Naive thymus-derived CD8-positive, alpha-beta T cell (primary cell): ENCODE measurements at regions not wholly inside any gene's neighbourhood (a gene's known extent, or its start where the extent isn't known, plus 50 kb on each side); places are given as distances from the start of the nearest gene placed in this dataset.

Experiments
- ATAC-seq, 2 donors: fragments of 150-1000 bp; cut with Tn5 transposase in 1 of 2; sonication (Bioruptor Pico), chemical (Tn5 transposase) in 1 of 2; 1 replicate in 1 of 2; 2 replicates in 1 of 2; pipeline ENCODE4 v1.10.0; 2021; ENCODE audit warnings: mild to moderate bottlenecking in 2 of 2, moderate library complexity in 2 of 2
- POLR2A ChIA-PET: fragments of 350-600 bp; sonication (Branson Sonifier 250); formaldehyde crosslinking; loops from one replicate; lab custom pipeline; 2021; ENCODE audit warnings: antibody characterized with exemption; lab: Charles Lee
- DNase-seq, 10 donors: peaks; one replicate each; pipeline versions ENCODE4 v3.0.0 to v3.0.0-alpha.2; 2020 to 2022
- H3K27ac Mint-ChIP-seq, 10 donors: one replicate each; pipeline ENCODE4 v1.8.0; 2020 to 2022; ENCODE audit warnings: mild to moderate bottlenecking in 10 of 10, mixed read lengths in 10 of 10, moderate library complexity in 4 of 10, inconsistent platforms in 1 of 10
- H3K27me3 Mint-ChIP-seq, 5 donors: one replicate each; pipeline ENCODE4 v1.8.0; 2021 to 2022; ENCODE audit warnings: mixed read lengths in 5 of 5
- H3K36me3 Mint-ChIP-seq, 3 donors: one replicate each; pipeline ENCODE4 v1.8.0; 2020 to 2022; ENCODE audit warnings: mixed read lengths in 3 of 3, mild to moderate bottlenecking in 2 of 3, inconsistent platforms in 1 of 3
- H3K4me1 Mint-ChIP-seq, 4 donors: one replicate each; pipeline ENCODE4 v1.8.0; 2021 to 2022; ENCODE audit warnings: mixed read lengths in 4 of 4
- H3K4me3 Mint-ChIP-seq, 10 donors: one replicate each; pipeline ENCODE4 v1.8.0; 2020 to 2022; ENCODE audit warnings: mild to moderate bottlenecking in 10 of 10, mixed read lengths in 10 of 10, moderate library complexity in 6 of 10, inconsistent platforms in 1 of 10
- H3K9me3 Mint-ChIP-seq, 9 donors: one replicate each; pipeline ENCODE4 v1.8.0; 2020 to 2022; ENCODE audit warnings: mixed read lengths in 9 of 9, mild to moderate bottlenecking in 3 of 9, inconsistent platforms in 1 of 9, moderate library complexity in 1 of 9

DNA sequence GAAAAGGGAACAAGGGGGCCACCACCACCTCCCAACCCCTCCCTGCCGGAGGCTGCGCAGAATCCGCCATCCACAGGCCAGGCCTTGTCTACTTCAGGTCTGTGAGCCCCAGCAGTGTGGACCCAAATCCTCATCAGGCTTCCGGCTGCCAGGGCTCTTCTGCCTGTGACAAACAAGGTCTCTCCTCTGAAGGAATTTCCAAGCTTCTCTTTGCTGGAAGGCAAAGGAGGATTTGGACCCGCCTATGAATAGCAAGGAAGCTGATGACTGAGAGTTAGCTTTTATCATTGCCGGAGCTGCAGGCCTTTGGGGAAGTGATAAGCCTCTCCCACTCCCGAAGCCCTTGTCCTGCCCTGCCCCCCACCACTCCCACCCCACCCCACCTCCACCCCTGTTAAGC is 93.7 kb upstream of the SH3BP4 start:
- no peak for ATAC-seq
- Mint-ChIP-seq H3K27ac (no peak overlapping the region), H3K27me3 (peaks cover 0 to 12% (median 2%) of the 10 kb centered on the region in 5 donors), H3K4me1 (no peaks in the 10 kb centered on the region), H3K9me3 (peaks cover 0 to 9% (median 2%) of the 10 kb centered on the region in 9 donors), H3K36me3 (peaks cover 0 to 4% (median 0%) of the 10 kb centered on the region in 3 donors), H3K4me3 (no peak overlapping the region)
- no peak for DNase-seq
- POLR2A ChIA-PET, result no interaction called here

DNA sequence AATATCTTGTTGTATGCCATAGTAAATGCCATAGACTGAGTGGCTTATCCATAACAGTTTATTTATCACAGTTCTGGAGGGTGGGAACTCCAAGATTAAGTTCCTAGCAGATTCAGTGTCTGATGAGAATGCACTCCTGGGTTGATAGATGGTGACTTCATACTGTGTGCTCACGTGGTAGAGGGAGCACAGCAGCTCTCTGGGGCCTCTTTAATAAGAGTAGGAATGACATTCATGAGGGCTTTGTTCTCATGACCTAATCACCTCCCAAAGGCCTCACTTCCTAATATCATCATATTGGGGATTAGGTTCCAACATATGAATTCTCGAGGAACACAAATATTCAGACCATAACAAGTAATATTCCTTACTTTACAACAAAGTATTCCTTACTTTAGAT is 98.1 kb upstream of the SH3BP4 start:
- peaks cover 0 to 4% (median 0%) of the 10 kb centered on the region in 3 donors for H3K36me3 Mint-ChIP-seq
- peaks cover 0 to 9% (median 2%) of the 10 kb centered on the region in 9 donors for H3K9me3 Mint-ChIP-seq
- POLR2A ChIA-PET, result no interaction called here
- ATAC-seq (no peak), DNase-seq (no peak)
- H3K4me3 Mint-ChIP-seq, result no peak overlapping the region
- H3K27me3 Mint-ChIP-seq, result peaks cover 2 to 18% (median 3%) of the 10 kb centered on the region in 5 donors
- no peak overlapping the region for H3K27ac Mint-ChIP-seq
- H3K4me1 Mint-ChIP-seq, result no peaks in the 10 kb centered on the region

DNA sequence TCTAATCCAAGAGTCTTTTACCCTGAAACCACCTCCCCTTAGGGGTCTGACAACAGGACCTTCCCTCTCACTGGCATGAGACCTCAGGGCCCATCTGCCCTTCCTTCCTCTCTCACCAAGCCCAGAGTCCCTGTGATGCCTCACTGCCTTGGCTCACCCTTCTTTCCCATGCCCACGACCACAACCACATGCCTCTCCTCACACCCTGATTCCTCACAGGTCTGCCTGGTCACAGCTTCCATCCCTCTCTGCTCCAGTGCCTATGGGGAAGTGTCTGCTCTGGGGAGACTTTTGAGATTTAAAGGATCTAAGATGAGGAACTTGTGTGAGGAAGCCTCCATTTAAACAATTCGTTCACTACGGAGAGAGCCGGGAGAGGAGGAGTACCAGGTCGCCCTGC is 98.9 kb upstream of the SH3BP4 start:
- Mint-ChIP-seq H3K9me3 (peaks cover 0 to 9% (median 2%) of the 10 kb centered on the region in 9 donors), H3K4me3 (no peak overlapping the region), H3K36me3 (peaks cover 0 to 4% (median 0%) of the 10 kb centered on the region in 3 donors), H3K27me3 (peaks cover 2 to 18% (median 4%) of the 10 kb centered on the region in 5 donors), H3K27ac (no peak overlapping the region), H3K4me1 (no peaks in the 10 kb centered on the region)
- ATAC-seq (no peak), DNase-seq (no peak)
- POLR2A ChIA-PET, result no interaction called here

DNA sequence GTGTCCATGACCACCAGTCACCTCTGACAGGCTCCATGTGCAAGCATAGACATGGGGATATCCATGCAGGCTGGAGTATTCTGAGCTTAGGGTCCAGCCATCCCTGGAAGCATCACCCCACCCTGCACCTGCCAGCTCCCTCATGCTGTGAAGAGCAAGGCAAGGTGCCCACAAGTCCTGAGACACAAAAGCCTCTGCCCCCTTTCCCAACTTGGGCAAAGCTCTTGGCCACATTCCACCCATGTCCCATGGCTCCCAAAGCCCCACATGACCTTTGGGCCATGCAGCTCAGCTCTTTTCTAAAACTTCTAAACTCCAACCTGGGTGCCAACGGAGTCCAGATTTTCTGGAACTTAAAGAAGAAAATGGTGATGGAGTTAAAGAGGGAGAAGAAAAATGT is 99.8 kb upstream of the SH3BP4 start:
- Mint-ChIP-seq H3K9me3 (peaks cover 0 to 9% (median 2%) of the 10 kb centered on the region in 9 donors), H3K4me1 (no peaks in the 10 kb centered on the region), H3K27ac (no peak overlapping the region), H3K4me3 (no peak overlapping the region), H3K27me3 (peaks cover 2 to 18% (median 6%) of the 10 kb centered on the region in 5 donors), H3K36me3 (peaks cover 0 to 4% (median 0%) of the 10 kb centered on the region in 3 donors)
- ATAC-seq (no peak), DNase-seq (no peak)
- POLR2A ChIA-PET, result no interaction called here

DNA sequence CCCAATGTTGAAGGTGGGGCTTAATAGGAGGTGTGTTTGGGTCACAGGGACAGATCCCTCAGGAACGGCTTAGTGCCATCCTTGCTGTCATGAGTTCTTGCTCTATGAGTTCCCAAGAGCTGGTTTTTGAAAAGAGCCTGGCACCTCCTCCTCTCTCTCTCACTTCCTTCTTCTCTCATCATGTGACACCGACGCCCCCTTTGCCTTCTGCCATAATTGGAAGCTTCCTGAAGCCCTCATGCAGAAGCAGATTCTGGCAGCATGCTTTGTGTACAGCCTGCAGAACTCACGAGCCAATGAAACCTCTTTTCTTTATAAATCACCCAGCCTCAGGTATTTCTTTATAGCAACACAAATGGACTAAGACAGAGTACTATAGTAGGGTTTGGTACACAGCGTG is 100.4 kb upstream of the SH3BP4 start:
- Mint-ChIP-seq H3K4me3 (no peak overlapping the region), H3K9me3 (peaks cover 0 to 9% (median 2%) of the 10 kb centered on the region in 9 donors), H3K36me3 (peaks cover 0 to 4% (median 0%) of the 10 kb centered on the region in 3 donors), H3K4me1 (no peaks in the 10 kb centered on the region), H3K27me3 (peaks cover 2 to 18% (median 6%) of the 10 kb centered on the region in 5 donors), H3K27ac (no peak overlapping the region)
- DNase-seq, result no peak
- no peak for ATAC-seq
- POLR2A ChIA-PET, result no interaction called here

DNA sequence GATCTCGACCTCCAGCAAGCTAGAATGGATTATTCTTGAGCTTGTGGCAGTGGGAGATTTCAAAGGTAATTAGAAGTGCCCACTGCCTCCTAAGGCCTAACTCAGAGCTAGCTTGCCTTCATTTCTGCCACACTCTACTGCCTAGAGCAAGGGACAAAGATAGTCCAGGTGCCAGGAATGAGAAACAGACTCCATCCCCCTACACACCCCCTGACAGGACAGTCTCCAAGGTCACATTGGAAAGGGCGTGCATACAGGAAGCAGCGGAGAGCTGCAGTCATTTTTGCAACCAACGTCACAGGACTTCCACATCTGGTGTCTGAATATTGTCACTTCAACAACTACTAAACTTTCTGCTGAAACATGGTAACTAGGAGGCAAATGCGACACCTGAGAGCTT is 101.0 kb upstream of the SH3BP4 start:
- no peaks in the 10 kb centered on the region for H3K4me1 Mint-ChIP-seq
- H3K36me3 Mint-ChIP-seq, result peaks cover 0 to 4% (median 0%) of the 10 kb centered on the region in 3 donors
- POLR2A ChIA-PET, result no interaction called here
- no peak for ATAC-seq
- no peak for DNase-seq
- H3K27me3 Mint-ChIP-seq, result peaks cover 2 to 18% (median 6%) of the 10 kb centered on the region in 5 donors
- H3K27ac Mint-ChIP-seq, result no peak overlapping the region
- peaks cover 0 to 6% (median 2%) of the 10 kb centered on the region in 9 donors for H3K9me3 Mint-ChIP-seq
- no peak overlapping the region for H3K4me3 Mint-ChIP-seq

DNA sequence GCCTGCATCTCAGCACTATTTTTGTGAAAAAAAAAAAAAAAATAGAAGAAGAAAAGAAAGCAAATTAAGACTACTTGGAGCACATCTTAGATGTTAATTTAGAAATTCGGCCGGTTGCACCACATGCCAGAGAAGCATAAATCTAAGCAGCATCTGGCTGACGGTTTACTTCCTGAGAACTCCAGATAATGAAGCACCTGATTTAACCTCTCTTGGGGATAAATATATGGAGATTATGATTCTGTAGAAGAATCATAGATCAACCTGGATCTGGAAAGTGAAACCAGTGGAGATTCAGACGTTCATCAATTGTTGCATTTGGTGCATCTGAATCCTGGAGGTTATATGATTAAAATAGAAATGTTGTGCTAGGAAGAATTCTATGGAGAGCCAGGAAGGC is 102.1 kb upstream of the SH3BP4 start:
- H3K27me3 Mint-ChIP-seq, result peaks cover 2 to 16% (median 6%) of the 10 kb centered on the region in 5 donors
- H3K4me3 Mint-ChIP-seq, result no peak overlapping the region
- H3K36me3 Mint-ChIP-seq, result no peaks in the 10 kb centered on the region
- H3K4me1 Mint-ChIP-seq, result no peaks in the 10 kb centered on the region
- H3K9me3 Mint-ChIP-seq, result no peaks in the 10 kb centered on the region
- no peak overlapping the region for H3K27ac Mint-ChIP-seq
- no peak for ATAC-seq
- no peak for DNase-seq
- POLR2A ChIA-PET, result no interaction called here

DNA sequence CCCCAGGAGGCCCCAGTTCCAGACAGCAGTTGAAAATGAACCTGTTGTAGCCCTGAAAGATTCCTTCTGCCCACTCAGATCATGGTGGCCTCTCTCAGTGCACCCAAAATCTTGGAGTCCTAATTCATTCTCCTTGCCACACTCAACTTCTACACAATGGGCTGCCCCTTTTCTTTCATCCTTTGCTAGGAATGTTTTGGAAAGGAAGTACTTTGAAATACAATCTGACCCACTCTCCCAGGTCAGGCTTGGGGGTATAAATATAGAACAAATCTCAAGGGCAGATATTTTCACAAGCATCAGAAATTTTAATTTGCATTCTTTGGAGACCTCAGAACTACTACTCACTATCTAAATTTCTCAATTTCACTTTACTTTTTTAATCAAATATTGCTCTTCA is 103.2 kb upstream of the SH3BP4 start:
- Mint-ChIP-seq H3K27me3 (peaks cover 0 to 16% (median 5%) of the 10 kb centered on the region in 5 donors), H3K36me3 (no peaks in the 10 kb centered on the region), H3K27ac (peak overlapping the region in 1 of 10 donors; percentile 63), H3K9me3 (no peaks in the 10 kb centered on the region), H3K4me3 (no peak overlapping the region), H3K4me1 (no peaks in the 10 kb centered on the region)
- ATAC-seq (no peak), DNase-seq (no peak)
- POLR2A ChIA-PET, result no interaction called here

DNA sequence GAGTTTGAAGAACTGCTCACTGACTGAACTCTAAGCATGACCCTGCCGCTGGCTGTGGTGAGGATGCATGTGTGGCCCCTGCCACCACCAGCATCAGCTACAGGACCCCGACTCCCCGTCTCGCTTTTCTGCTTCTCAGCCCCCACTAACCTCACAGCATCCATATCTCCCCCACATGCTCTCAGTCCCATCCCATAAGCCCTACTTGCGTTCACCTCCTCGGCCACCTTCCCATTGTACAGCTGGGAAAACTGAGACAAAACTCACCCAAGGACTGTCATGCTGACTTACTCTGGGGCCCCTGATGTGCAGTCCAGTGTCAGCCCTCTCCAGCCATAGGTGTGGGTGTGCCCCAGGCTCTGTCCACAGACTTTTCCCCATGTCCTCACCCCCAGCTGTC is 104.2 kb upstream of the SH3BP4 start:
- no peak overlapping the region for H3K4me3 Mint-ChIP-seq
- POLR2A ChIA-PET, result no interaction called here
- H3K27me3 Mint-ChIP-seq, result peaks cover 0 to 12% (median 4%) of the 10 kb centered on the region in 5 donors
- H3K36me3 Mint-ChIP-seq, result no peaks in the 10 kb centered on the region
- ATAC-seq (no peak), DNase-seq (no peak)
- H3K27ac Mint-ChIP-seq, result no peak overlapping the region
- H3K4me1 Mint-ChIP-seq, result no peaks in the 10 kb centered on the region
- H3K9me3 Mint-ChIP-seq, result no peaks in the 10 kb centered on the region

DNA sequence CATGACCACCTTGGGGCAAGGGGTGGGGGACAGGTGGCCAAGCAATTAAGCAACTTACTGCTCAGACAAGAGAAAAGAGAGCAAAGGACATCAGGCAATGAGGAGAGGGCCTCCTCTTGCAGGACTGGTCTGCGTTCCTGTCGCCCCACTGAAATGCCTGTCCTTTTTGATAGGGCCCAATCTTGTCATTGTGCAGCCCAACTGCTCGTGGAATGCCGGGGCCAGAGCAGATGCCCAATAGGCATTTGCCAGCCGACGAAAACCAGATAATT is 104.5 kb upstream of the SH3BP4 start:
- ATAC-seq, result no peak
- no peaks in the 10 kb centered on the region for H3K9me3 Mint-ChIP-seq
- H3K36me3 Mint-ChIP-seq, result no peaks in the 10 kb centered on the region
- DNase-seq, result no peak
- POLR2A ChIA-PET, result no interaction called here
- no peak overlapping the region for H3K4me3 Mint-ChIP-seq
- peaks cover 0 to 12% (median 4%) of the 10 kb centered on the region in 5 donors for H3K27me3 Mint-ChIP-seq
- no peak overlapping the region for H3K27ac Mint-ChIP-seq
- H3K4me1 Mint-ChIP-seq, result no peaks in the 10 kb centered on the region

DNA sequence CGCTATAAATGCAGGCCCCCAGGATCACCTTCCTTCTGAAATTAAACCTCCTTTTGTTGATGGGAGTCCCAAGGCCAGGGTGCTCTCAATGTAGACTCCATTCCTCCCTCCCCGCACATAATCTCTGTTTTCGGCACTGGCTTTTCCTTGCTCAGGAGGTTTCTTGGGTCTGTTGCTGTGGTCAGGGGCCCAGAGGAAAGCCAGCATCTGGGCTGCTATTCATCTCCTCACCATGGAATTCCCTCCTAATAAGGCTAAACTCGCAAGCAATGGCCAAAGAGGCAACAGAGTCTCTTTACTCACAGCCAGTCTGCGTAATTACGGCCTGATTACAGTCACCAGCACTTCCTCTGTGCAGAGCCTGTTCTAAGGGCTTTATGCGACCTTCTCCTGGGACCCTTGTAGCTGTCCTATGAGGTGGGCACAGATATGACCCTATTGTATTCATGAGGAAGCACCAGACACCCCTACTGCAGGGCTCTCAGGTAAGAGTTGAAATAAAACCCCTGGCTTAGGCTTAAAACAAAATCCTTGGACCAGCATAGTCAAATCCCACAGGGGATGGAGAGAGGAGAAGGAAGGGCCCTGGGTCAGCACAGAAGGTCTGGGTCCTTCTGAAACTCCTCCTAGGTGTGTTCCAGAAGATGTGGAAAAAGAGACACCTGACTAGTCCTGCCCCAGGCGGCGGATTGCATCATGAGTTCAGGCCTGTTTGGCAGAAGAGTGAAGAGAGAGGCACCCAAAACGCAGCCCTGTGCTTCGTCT is 105.0 kb upstream of the SH3BP4 start:
- POLR2A ChIA-PET, result no interaction called here
- ATAC-seq (no peak), DNase-seq (no peak)
- H3K9me3 Mint-ChIP-seq, result no peaks in the 10 kb centered on the region
- peaks cover 0 to 12% (median 4%) of the 10 kb centered on the region in 5 donors for H3K27me3 Mint-ChIP-seq
- H3K36me3 Mint-ChIP-seq, result no peaks in the 10 kb centered on the region
- H3K27ac Mint-ChIP-seq, result no peak overlapping the region
- H3K4me1 Mint-ChIP-seq, result no peaks in the 10 kb centered on the region
- H3K4me3 Mint-ChIP-seq, result no peak overlapping the region

DNA sequence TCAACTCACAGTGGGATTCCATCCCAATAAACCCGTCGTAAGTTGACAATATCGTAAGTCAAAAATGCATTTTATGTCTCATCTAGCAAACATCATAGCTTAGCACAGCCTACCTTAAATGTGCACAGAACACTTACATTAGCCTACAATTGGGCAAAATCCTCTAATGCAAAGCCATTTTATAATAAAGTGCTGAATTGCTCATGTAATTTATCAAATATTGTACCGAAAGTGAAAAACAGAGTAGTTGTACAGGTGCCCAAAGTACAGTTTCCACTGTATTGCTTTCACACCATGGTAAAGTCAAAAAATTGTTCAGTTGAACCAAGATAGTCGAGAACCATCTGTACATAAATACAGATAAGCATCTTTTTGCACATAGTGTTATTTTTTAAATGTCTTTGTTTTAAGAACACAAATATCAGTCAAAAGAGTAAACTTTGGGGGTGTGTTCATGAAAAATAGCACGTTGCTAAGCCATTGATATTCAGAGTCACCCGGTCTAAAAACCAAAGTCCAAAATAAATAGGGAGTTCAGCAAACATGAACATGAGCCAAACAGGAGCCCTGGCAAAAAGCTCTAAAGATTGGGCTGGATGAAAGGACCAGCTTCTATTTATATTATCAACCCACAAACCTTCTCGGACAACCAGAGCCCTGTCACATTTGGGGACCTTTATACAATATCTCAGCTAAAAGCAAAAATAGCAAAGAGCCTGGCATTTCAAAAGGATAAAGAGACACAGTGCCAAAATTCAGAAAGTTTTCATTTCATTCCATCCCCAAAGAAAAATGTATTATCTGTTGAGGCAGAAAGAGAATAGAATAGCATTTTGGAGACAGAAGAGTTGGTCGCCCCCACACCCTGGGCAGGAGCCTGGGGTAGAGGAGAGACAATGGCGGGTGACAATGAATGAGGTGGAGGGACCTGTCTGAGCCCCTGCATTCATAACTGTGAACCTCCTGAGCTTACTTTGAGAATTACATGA is 105.9 kb upstream of the SH3BP4 start:
- POLR2A ChIA-PET, result no interaction called here
- DNase-seq, result no peak
- no peak for ATAC-seq
- Mint-ChIP-seq H3K36me3 (no peaks in the 10 kb centered on the region), H3K4me1 (no peaks in the 10 kb centered on the region), H3K27me3 (peaks cover 0 to 15% (median 3%) of the 10 kb centered on the region in 5 donors), H3K4me3 (no peak overlapping the region), H3K9me3 (no peaks in the 10 kb centered on the region), H3K27ac (no peak overlapping the region)

DNA sequence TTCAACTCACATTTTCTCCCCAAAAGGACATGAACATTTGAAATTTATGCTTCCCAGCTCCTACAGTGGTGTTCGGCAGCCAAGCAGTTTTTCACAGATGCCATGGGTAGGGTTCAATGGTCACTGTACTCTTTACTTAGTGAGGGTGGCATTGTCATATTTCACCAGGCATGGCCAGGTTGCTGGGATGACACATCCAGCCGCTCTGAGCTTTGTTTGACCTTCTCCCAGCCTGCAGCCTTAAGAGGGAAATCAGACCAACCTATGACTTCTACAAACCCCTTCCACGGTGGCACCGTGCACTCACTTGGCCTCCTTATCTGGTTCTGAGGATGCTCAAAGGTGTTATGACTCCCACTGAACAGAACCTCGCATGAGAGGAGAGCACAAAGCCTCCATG is 108.4 kb upstream of the SH3BP4 start:
- Mint-ChIP-seq H3K27me3 (peaks cover 0 to 15% (median 3%) of the 10 kb centered on the region in 5 donors), H3K27ac (no peak overlapping the region), H3K4me3 (no peak overlapping the region), H3K36me3 (no peaks in the 10 kb centered on the region), H3K9me3 (no peaks in the 10 kb centered on the region), H3K4me1 (no peaks in the 10 kb centered on the region)
- no peak for DNase-seq
- POLR2A ChIA-PET, result no interaction called here
- ATAC-seq, result no peak
